ENCODE measurements at regions not wholly inside any gene's neighbourhood (a gene's known extent, or its start where the extent isn't known, plus 50 kb on each side); places are given as distances from the start of the nearest gene placed in this dataset.

- H3K9me3 Mint-ChIP-seq, result peaks cover 11% of the 10 kb centered on the region
- no peak overlapping the region for H3K27ac Mint-ChIP-seq
- intact Hi-C loops (cut with micrococcal nuclease), result no loop called here
- H3K4me3 Mint-ChIP-seq, result no peak overlapping the region
- no peaks in the 10 kb centered on the region for H3K27me3 Mint-ChIP-seq
- no peaks in the 10 kb centered on the region for H3K4me1 Mint-ChIP-seq (ENCODE audit: low read depth)
- H3K36me3 Mint-ChIP-seq (ENCODE audit: low read depth), result peaks cover 73% of the 10 kb centered on the region
These were observed 67.7 kb upstream of the DRGX start for GRCh38 chr10:49463605-49464004.

GRCh38 chr10:49458869-49459268 is 63.0 kb upstream of the DRGX start:
- Mint-ChIP-seq H3K4me1 (ENCODE audit: low read depth) (no peaks in the 10 kb centered on the region), H3K4me3 (no peak overlapping the region), H3K27me3 (no peaks in the 10 kb centered on the region), H3K36me3 (ENCODE audit: low read depth) (peaks cover 68% of the 10 kb centered on the region), H3K27ac (no peak overlapping the region), H3K9me3 (peaks cover 13% of the 10 kb centered on the region)
- intact Hi-C loops (cut with micrococcal nuclease), result no loop called here

GRCh38 chr10:49457686-49458085 is 61.8 kb upstream of the DRGX start:
- peaks cover 20% of the 10 kb centered on the region for H3K9me3 Mint-ChIP-seq
- intact Hi-C loops (cut with micrococcal nuclease), result no loop called here
- H3K27ac Mint-ChIP-seq, result no peak overlapping the region
- H3K27me3 Mint-ChIP-seq, result no peaks in the 10 kb centered on the region
- no peak overlapping the region for H3K4me3 Mint-ChIP-seq
- H3K36me3 Mint-ChIP-seq (ENCODE audit: low read depth), result peaks cover 68% of the 10 kb centered on the region
- H3K4me1 Mint-ChIP-seq (ENCODE audit: low read depth), result no peaks in the 10 kb centered on the region

- peaks cover 5% of the 10 kb centered on the region for H3K36me3 Mint-ChIP-seq (ENCODE audit: low read depth)
These were observed 53.0 kb upstream of the DRGX start for GRCh38 chr10:49448924-49449323.

GRCh38 chr10:49446031-49446430 is 50.1 kb upstream of the DRGX start:
- Mint-ChIP-seq H3K4me1 (ENCODE audit: low read depth) (peaks cover 11% of the 10 kb centered on the region), H3K27ac (no peak overlapping the region), H3K27me3 (peaks cover 10% of the 10 kb centered on the region), H3K9me3 (peaks cover 17% of the 10 kb centered on the region), H3K36me3 (ENCODE audit: low read depth) (no peaks in the 10 kb centered on the region), H3K4me3 (no peak overlapping the region)
- intact Hi-C loops (cut with micrococcal nuclease), result no loop called here

More at GRCh38 chr10:49448924-49449323, 53.0 kb upstream of the DRGX start:
- H3K4me3 Mint-ChIP-seq, result no peak overlapping the region
- intact Hi-C loops (cut with micrococcal nuclease), result no loop called here
- H3K27ac Mint-ChIP-seq, result no peak overlapping the region
- H3K9me3 Mint-ChIP-seq, result peaks cover 41% of the 10 kb centered on the region
- H3K27me3 Mint-ChIP-seq, result no peaks in the 10 kb centered on the region
- no peaks in the 10 kb centered on the region for H3K4me1 Mint-ChIP-seq (ENCODE audit: low read depth)
